NCI-H1417 (cell line): ENCODE measurements at regions not wholly inside any gene's neighbourhood (a gene's known extent, or its start where the extent isn't known, plus 50 kb on each side); places are given as distances from the start of the nearest gene placed in this dataset.

ENCODE experiments used
- DNase-seq, 3 experiments: peaks; one replicate each; lab custom pipeline; 2025; lab: John Stamatoyannopoulos, UW

DNA sequence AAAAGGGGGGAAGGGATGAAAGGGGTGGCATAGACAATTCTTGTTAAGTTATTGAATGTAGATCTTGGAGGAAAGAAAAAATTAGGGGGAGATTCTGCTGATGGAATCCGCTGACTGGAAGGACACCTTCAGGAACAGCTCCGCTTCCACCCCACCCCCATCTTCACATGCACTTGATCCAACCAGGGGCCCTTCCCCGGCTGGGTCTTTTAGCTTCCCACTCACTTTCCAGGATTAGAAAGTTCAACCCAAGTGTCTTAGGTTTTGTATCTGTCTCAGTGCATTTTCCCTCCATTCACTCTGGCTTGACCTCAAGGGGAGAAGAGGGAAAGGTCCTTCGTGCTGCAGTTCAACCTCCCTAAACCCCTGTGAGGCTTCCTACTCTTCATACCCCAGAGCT, 141.4 kb downstream of the IRS2 start:
- DNase-seq = no peak

DNA sequence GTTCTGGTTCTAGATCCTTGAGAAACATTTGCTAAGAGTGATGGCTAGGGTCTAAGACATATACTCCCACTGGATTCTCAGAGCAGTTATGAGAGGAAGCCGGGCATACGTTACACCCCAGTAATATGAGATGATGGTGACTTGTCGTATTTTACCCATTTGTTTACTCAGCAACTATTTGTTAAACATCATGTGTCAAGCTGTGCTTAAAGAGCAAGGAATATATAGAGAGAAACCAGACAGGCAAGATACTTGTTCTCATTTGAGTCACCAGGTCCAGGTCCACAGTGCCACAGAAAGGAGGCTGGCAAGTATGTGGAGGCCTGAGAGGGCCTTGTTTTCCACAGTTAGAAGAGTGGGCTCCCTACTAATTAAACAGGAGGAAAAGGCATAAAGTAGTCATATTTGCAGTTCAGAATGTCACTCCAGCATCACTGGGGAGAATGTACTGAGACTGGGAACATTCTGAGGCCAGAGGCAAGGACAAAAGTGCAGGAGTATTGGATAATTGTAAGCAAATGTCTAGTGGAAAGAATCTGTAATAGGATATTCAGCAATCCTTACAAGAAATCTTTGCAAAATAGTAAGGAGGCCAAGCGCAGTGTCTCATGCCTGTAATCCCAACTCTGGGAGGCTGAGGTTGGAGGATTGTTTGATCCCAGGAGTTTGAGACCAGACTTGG, 142.2 kb downstream of the IRS2 start:
- no peak for DNase-seq

- DNase-seq = no peak
Measured at GRCh38 chr13:109642358-109642757, 144.0 kb downstream of the IRS2 start.

- no peak for DNase-seq
Measured at GRCh38 chr13:109636736-109637135, 149.6 kb downstream of the IRS2 start.

DNA sequence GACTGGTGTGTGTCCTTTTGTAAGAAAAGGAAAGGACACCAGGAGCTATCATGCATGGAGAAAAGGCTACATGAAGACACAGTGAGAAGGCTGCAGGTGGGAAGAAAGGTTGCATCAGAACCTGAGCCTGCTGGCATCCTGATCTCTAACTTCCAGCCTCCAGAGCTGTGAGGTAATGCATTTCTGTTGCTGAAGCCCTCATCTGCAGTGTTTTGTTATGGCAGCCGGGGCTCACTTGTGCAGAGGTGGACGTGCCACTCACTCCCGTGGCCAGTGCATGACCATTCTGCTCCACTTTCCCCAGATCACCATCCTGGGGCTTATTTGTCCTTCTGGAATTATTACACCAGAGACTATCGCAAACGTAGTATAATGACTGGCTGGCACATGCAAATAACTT, 155.3 kb downstream of the IRS2 start:
- no peak for DNase-seq

GRCh38 chr13:109630271-109630670, 156.1 kb downstream of the IRS2 start:
- no peak for DNase-seq

GRCh38 chr13:109629737-109630136, 156.6 kb downstream of the IRS2 start:
- no peak for DNase-seq

GRCh38 chr13:109628251-109628699, 158.1 kb downstream of the IRS2 start:
- no peak for DNase-seq

DNA sequence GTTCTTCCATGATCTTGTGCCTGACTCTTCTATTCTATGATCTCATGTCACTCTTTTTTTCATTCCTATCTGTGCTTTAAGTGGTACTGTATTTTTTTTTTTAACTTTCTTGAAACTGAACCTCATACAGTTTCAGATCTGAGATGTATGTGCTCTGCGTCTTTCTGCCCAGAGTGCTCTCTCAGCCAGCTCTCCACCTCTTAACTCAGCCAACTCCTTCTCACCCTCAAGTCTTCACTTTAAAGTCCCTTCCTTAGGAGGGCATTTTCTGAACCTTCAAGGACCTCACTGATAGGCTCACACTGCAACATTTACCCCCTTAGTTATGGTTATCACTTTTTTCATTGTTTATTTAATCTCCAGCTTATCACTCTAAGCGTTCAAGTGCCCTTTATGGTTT, 158.7 kb downstream of the IRS2 start:
- DNase-seq = peak in 1 of 3 experiments; percentile 70

DNA sequence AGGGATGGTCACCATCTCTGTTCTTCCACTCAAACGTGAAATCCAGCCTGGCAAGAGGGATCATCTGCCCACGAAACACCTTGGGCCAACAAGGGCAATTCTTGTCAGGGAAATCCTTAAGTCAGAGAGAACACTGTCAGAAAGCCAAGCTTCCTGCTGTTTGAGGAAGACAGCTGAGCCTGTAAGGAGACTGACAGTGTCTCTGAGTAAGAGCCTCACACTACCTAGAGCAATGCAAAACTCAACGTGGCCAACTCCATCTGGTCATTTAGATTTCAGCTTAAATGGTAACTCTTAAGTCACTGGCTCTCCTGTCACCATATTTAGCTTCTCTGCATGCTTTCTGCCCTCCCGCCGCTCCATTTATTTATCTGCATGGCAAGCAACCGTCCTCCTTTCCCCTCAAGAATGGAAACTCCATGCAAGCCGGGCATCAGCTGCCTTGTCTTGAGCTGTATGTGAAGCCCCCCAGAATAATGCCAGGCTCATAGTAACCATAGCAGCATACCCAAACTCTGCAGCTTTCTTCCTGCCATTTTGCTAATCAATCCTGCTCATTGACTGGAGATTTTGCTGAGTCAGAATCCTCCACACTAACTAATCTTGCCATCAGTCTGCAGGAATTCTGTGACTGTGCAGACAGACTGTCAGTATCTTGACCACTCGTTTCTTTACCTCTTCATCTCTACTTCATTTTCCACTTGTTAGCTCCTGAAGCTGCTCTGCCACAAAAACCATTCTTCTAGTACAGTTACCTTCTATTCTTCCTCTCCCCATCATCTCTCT, 159.8 kb downstream of the IRS2 start:
- DNase-seq = no peak

GRCh38 chr13:109625156-109625555, 161.2 kb downstream of the IRS2 start:
- DNase-seq = no peak

DNA sequence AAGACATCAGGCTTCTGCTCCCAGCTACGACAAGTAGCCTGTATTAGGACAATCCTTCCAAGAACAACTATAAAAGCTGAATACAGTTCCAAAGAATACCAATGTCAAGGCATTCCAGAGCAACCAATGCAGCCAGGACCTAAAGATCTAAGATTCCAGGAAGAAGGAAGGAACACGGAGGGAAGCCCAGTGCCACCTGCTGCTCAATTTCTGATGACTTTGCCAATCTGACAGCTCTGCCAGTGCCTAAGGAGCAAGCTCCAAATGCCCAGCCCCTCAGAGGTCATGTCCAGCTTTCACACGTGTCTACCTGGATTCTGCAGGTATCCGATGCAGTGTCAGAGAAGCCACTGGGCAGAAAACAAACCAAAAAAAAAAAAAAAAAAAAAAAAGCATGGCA, 164.4 kb downstream of the IRS2 start:
- no peak for DNase-seq

- no peak for DNase-seq
Measured at GRCh38 chr13:109615721-109616420, 170.5 kb downstream of the IRS2 start.

- no peak for DNase-seq
Measured at GRCh38 chr13:109611912-109612691, 174.3 kb downstream of the IRS2 start.

DNA sequence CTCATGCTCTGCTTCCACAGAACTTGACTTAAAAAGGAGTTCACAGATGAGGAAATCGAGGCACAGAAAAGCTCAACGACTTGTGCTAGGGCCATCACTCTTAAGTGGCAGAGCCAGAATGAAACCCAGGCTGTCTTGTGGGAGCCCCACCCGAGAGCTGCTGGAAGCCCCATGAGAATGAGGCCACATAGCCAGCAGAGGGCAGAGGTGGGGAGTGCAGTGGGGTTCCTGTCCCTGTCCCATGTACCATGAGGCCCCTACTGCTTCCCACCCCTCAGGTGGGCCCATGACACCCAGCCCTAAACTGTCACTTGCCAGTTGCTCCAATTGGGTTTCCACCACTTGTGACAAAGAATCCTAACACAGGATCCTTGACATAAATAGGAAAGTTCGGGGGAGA, 175.9 kb downstream of the IRS2 start:
- peak in 1 of 3 experiments; percentile 23 for DNase-seq

GRCh38 chr13:109608503-109608902, 177.9 kb downstream of the IRS2 start:
- DNase-seq = no peak

DNA sequence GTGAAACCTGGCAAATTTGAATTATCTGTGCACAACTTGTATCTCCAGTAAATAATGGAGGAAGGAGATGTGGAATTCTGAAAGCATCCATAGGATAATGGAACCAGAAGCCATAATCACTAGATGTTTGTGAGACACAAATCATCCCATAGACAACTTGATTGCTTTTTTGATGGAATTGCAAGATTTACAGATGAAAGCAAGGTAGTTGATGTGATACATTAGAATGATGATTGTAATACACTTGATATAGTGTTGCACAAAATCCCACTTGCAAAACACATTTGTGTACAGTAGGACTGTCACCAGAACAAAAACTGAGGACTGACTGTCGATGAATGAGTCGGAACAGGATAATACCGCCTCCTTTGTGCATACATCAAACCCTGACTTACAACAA, 178.3 kb downstream of the IRS2 start:
- no peak for DNase-seq

GRCh38 chr13:109606520-109606919, 179.9 kb downstream of the IRS2 start:
- DNase-seq = no peak

- no peak for DNase-seq
Measured at GRCh38 chr13:109605846-109606245, 180.5 kb downstream of the IRS2 start.

- no peak for DNase-seq
Measured at GRCh38 chr13:109604894-109605293, 181.5 kb downstream of the IRS2 start.

GRCh38 chr13:109602356-109602755, 184.0 kb downstream of the IRS2 start:
- DNase-seq = no peak
